ENCODE measurements at regions not wholly inside any gene's neighbourhood (a gene's known extent, or its start where the extent isn't known, plus 50 kb on each side); places are given as distances from the start of the nearest gene placed in this dataset.

- TF ChIP-seq CTCF (IDR thresholded peaks at IDR 0.05) (no peak), ZFX (IDR thresholded peaks at IDR 0.05; ENCODE audit: borderline replicate concordance) (no peak)
Observed at GRCh38 chr4:124092541-124092984, 620.0 kb downstream of the ANKRD50 start.

Data from 22Rv1 (cell line).